GM12878 (cell line): ENCODE measurements at regions not wholly inside any gene's neighbourhood (a gene's known extent, or its start where the extent isn't known, plus 50 kb on each side); places are given as distances from the start of the nearest gene placed in this dataset.

Experiments used
- BCL3 ChIP-seq: IDR thresholded peaks from 2 replicates; pipeline ENCODE4 v1.6.1; 2011; ENCODE audit warnings: borderline replicate concordance, low read depth, mild to moderate bottlenecking, moderate library complexity, low read length; ENCODE audit not compliant: insufficient read depth, poor library complexity, severe bottlenecking
- CBX3 ChIP-seq: fragments of 200-600 bp; sonication (generic); IDR thresholded peaks from 2 replicates; pipeline ENCODE4 v1.6.1; 2016; ENCODE audit warnings: low read depth, borderline replicate concordance
- HDAC6 ChIP-seq: fragments of 200-600 bp; sonication (generic); IDR thresholded peaks from one replicate; pipeline ENCODE4 v1.8.0; 2017; ENCODE audit warnings: antibody characterized with exemption; ENCODE audit not compliant: unreplicated experiment
- HSF1 ChIP-seq: fragments of 150-350 bp; IDR thresholded peaks from 2 replicates; pipeline ENCODE4 v1.6.1; 2014; ENCODE audit warnings: mild to moderate bottlenecking, low read depth, low read length
- NFIC ChIP-seq: IDR thresholded peaks from 2 replicates; pipeline ENCODE4 v1.6.1; 2012; ENCODE audit warnings: low read depth, mild to moderate bottlenecking, inconsistent platforms, low read length, moderate library complexity
- NR2C2 ChIP-seq: IDR thresholded peaks from 2 replicates; pipeline ENCODE4 v1.6.1; 2011; ENCODE audit warnings: borderline replicate concordance, low read depth; ENCODE audit not compliant: control insufficient read depth, insufficient read length
- RFX5 ChIP-seq: IDR thresholded peaks from 2 replicates; pipeline ENCODE4 v1.6.1; 2011; ENCODE audit warnings: low read depth, low read length, improper control_type of control experiment
- RUNX3 ChIP-seq: IDR thresholded peaks from 2 replicates; pipeline ENCODE4 v1.6.1; 2012; ENCODE audit warnings: low read length, inconsistent platforms
- SREBF1 ChIP-seq: IDR thresholded peaks from 2 replicates; pipeline ENCODE4 v1.6.1; 2012; ENCODE audit warnings: mild to moderate bottlenecking, low read length
- STAT3 ChIP-seq: IDR thresholded peaks from 2 replicates; pipeline ENCODE4 v1.6.1; 2011; ENCODE audit warnings: low read depth, low read length, improper control_type of control experiment
- ZBTB33 ChIP-seq: fragments of 450-650 bp; IDR thresholded peaks from 2 replicates; pipeline ENCODE4 v1.6.1; 2017; ENCODE audit warnings: mild to moderate bottlenecking
- ZBTB4 ChIP-seq: fragments of 450-650 bp; formaldehyde crosslinking; IDR thresholded peaks from 2 replicates; pipeline ENCODE4 v1.4.0; 2022; ENCODE audit warnings: mild to moderate bottlenecking, moderate library complexity

GRCh38 chrY:7769790-7770375 is 858.3 kb upstream of the AMELY start (continued):
- no peak for TF ChIP-seq NFIC
- no peak for TF ChIP-seq HSF1
- TF ChIP-seq SREBF1: no peak
- TF ChIP-seq STAT3: no peak
- no peak for TF ChIP-seq BCL3
- no peak for TF ChIP-seq ZBTB33
- TF ChIP-seq NR2C2: no peak
- no peak for TF ChIP-seq RUNX3
- no peak for TF ChIP-seq ZBTB4
- TF ChIP-seq RFX5: no peak
- no peak for TF ChIP-seq HDAC6
- TF ChIP-seq CBX3: no peak
